A549 (cell line): ENCODE measurements at regions not wholly inside any gene's neighbourhood (a gene's known extent, or its start where the extent isn't known, plus 50 kb on each side); places are given as distances from the start of the nearest gene placed in this dataset.

Experiments
- HOXA7 ChIP-seq: fragments of 250-450 bp; sonication (Bioruptor Pico); IDR thresholded peaks from 2 replicates; pipeline ENCODE4 v1.5.0; 2020; ENCODE audit warnings: mild to moderate bottlenecking, moderate library complexity
- RCOR1 ChIP-seq: fragments of 150-350 bp; IDR thresholded peaks from 2 replicates; pipeline ENCODE4 v1.6.1; 2014; ENCODE audit warnings: antibody characterized with exemption, low read length, low read depth
- TF ChIP-seq, protein P1 (sequence below): fragments of >200 bp; sonication (Bioruptor Twin); formaldehyde crosslinking; IDR thresholded peaks from 3 replicates; pipeline ENCODE4 v1.5.1; 2016

DNA sequence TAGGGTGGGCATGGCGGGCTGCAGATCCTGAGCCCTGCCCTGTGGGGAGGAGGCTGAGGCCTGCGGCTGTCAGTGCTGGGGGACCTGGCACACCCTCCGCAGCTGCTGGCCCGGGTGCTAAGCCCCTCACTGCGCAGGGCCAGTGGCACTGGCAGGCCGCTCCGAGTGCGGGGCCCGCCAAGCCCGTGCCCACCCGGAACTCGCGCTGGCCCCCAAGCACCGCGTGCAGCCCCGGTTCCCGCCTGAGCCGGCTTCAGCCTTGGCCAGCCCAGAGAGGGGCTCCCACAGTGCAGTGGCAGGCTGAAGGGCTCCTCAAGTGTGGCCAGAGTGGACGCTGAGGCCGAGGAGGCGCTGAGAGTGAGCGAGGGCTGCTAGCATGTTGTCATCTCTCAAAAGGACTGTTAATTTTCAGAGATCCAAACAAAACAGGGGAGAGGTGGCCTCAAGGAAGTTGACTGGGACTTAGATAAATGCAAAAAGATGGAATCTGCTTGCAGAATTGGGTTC is 74.5 kb upstream of the RBM24 start:
- TF ChIP-seq HOXA7 (no peak), RCOR1 (no peak)
- TF ChIP-seq, protein P1, sequence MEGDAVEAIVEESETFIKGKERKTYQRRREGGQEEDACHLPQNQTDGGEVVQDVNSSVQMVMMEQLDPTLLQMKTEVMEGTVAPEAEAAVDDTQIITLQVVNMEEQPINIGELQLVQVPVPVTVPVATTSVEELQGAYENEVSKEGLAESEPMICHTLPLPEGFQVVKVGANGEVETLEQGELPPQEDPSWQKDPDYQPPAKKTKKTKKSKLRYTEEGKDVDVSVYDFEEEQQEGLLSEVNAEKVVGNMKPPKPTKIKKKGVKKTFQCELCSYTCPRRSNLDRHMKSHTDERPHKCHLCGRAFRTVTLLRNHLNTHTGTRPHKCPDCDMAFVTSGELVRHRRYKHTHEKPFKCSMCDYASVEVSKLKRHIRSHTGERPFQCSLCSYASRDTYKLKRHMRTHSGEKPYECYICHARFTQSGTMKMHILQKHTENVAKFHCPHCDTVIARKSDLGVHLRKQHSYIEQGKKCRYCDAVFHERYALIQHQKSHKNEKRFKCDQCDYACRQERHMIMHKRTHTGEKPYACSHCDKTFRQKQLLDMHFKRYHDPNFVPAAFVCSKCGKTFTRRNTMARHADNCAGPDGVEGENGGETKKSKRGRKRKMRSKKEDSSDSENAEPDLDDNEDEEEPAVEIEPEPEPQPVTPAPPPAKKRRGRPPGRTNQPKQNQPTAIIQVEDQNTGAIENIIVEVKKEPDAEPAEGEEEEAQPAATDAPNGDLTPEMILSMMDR: no peak
